GM18858 (cell line): ENCODE measurements at regions not wholly inside any gene's neighbourhood (a gene's known extent, or its start where the extent isn't known, plus 50 kb on each side); places are given as distances from the start of the nearest gene placed in this dataset.
"Not testable (repeated sequence)": the region's sequence is repeated elsewhere in the genome, so short reads cannot be mapped to it uniquely, and the experiment has no call there.

Experiments used
- ATAC-seq: cut with Tn5 transposase; IDR thresholded peaks from one replicate; pipeline ENCODE4 v1.9.1; 2021; ENCODE audit not compliant: unreplicated experiment

DNA sequence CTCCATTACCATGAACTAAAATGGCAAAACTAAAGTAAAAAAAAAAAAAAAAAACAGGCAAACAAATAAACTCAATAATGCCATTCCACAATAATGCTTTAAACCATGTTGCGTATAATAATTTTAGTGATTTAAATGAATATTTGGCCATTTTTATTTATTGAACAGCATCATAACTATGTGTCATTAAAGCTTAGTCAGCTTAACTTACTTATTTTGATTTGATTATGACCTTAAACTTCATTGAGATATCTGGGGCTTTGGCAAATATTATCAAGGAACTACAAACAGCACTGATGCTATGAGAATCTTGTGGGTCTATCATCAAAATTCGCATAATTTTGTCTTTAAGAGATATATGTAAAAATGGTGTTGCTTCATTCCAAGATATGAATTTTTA is 1610.3 kb upstream of the NUDT12 start:
- no peak for ATAC-seq

DNA sequence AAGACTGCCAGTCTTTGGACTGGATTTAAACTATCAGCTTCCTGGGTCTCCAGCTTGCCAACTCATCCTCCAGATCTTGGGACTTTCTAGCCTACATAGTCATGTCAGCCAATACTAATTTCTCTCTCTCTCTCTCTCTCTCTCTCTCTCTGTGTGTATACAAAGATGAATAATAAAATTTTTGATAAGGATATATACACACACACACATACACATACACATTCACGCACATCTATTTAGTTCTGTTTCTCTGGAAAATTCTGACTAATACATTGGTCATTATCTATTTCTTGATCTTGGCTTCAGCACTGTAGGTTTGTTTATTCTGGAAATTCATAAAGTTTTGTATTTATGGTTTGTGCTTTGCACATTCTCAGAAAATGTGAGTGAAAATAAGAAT is 1606.2 kb upstream of the NUDT12 start:
- no peak for ATAC-seq

DNA sequence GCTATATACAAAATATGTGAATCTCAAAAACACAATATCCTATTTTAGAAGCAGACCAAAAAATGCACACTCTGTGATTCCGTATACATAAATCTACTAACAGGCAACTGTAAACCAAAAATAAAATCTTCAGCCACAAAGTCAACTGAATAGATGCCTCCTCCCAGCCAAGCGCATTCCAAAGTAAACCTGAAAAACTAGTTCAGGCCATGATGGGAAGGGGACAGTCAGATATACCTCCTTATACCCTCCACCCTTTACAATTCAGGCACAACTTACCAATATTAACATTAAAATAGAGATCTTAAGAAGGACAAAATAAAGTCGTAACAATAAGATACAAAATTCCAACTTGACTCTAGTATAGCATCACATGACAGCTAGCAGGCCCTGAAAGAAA is 1604.5 kb upstream of the NUDT12 start:
- no peak for ATAC-seq

GRCh38 chr5:105163547-105163946 is 1601.0 kb upstream of the NUDT12 start:
- ATAC-seq: no peak

DNA sequence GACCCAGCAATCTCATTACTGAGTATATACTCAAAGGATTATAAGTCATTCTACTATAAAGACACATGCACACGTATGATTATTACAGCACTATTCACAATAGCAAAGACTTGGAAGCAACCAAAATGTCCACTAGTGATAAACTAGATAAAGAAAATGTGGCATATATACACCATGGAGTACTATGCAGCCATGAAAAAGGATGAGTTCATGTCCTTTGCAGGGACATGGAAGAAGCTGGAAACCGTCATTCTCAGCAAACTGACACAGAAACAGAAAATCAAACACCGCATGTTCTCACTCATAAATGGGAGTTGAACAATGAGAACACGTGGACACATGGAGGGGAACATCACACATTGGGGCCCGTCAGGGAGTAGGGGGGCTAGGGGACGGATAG is 1600.0 kb upstream of the NUDT12 start:
- ATAC-seq: not testable (repeated sequence)

GRCh38 chr5:105158526-105158925 is 1595.9 kb upstream of the NUDT12 start:
- no peak for ATAC-seq

- no peak for ATAC-seq
Observed at GRCh38 chr5:105150323-105150722, 1587.7 kb upstream of the NUDT12 start.

DNA sequence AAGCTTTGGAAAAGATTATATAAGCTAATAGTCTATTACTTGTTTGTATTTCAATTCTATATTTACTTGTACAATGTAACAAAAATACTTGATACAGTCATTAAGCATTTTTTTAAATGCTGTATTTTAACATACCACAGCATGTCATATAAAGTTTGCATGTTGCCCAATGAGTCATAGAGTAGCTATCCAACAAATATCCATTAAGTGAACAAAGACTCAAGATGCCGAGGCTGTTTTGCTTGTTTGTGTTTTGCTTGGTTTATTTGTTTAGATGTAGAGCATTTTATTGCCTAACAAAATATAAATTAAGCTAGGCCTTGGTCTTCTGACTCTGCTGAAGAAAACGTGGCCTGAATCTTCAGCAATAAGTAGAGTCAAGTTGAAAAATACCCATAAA is 1584.3 kb upstream of the NUDT12 start:
- no peak for ATAC-seq

GRCh38 chr5:105145152-105145551 is 1582.6 kb upstream of the NUDT12 start:
- ATAC-seq: no peak

DNA sequence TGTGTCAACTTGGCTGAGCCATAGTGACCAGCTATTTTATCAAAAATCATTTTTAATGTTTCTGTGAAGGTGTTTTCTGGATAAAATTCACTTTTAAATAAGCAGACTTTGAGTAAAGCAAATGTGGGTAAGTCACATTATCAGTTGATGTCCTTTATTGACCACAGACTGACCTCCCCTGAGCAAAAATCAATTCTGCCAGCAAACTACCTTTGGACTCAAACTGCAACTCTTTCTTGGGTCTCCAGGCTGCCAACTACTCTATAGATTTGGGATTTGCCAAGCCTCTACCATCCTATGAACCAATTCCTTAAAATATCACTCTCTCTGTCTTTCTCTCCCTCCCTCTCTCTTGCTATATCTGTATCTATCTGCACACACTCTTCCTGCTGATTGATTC is 1571.7 kb upstream of the NUDT12 start:
- ATAC-seq: no peak

GRCh38 chr5:105133087-105133486 is 1570.5 kb upstream of the NUDT12 start:
- no peak for ATAC-seq

DNA sequence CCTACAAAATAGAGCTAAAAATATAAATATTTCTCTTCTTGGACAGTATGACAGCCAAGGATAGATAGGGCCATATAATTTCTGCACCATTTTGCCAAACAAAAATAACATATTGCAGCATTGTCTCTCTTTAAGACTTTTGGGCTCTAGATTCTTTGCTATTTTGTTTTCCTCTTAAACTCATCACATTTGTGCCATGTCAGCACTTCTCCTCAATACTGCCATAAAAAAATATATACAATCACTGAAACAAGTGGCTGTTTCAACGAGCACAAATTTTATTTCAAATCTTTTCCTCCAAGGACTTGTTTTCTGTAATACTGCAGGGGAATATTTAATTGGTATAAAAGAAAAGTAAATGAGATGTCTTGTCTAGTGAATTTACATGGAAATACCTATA is 1570.0 kb upstream of the NUDT12 start:
- ATAC-seq: no peak

DNA sequence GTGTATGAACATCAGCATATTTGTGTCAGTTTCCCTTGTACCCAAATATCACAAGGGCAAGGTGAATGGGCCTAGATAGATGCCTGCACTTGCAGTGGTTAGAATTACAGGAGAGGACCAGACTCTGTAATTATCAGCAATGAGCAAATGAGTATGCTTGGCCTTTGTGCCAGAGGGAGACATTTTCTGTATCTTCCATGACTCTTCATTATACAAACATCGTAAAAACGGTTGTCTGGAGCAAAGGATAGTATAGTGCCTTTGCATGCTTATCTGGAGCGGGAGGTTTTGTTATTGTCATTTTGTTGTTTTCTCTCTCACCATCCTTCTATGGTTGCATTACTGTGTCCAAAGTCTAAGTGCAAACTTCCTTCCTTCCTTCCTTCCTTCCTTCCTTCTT is 1568.5 kb upstream of the NUDT12 start:
- ATAC-seq: no peak

DNA sequence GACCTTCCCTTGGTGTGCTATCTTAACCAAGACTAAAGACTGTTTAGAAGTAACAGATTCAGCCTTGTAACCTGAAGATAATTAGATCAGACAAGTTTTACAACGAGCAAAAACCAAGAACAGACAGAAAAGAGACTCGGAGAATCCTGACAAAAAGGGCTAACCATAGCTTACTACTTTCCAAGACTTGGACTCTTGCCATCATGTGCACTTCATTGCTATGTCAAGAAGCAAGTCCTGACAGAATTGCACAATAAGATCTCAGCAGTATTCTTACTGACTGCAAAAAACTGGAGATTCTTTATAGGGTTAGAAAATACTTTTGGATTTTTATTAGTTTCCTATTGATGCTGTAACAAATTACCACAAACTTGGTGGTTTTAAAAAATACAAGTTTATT is 1539.0 kb upstream of the NUDT12 start:
- ATAC-seq: no peak

GRCh38 chr5:105088961-105089360 is 1526.4 kb upstream of the NUDT12 start:
- ATAC-seq: no peak

- no peak for ATAC-seq
Observed at GRCh38 chr5:105088102-105088501, 1525.5 kb upstream of the NUDT12 start.

- ATAC-seq: no peak
Observed at GRCh38 chr5:105057893-105058292, 1495.3 kb upstream of the NUDT12 start.

DNA sequence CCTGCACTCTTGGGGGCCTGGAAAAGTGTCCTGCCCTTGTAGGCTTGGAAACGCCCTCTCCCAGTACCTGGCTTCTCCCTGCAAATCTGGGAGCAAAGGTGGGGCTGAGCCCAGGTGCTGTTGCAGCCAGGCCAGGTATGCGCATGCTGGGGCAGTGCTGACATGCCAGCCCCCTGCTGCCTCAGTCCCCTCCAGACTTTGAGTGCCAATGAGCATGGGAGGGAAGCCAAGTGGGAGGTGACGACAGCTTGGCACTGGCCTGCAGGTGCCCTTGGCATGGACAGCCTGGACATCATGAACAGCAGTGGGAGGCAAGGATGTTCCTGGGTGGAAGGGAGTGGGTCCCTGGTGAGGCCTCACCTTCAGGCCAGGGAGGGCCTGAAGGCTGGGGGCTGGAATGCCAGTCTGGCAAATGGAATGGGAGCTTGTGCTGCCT is 1494.4 kb upstream of the NUDT12 start:
- no peak for ATAC-seq

DNA sequence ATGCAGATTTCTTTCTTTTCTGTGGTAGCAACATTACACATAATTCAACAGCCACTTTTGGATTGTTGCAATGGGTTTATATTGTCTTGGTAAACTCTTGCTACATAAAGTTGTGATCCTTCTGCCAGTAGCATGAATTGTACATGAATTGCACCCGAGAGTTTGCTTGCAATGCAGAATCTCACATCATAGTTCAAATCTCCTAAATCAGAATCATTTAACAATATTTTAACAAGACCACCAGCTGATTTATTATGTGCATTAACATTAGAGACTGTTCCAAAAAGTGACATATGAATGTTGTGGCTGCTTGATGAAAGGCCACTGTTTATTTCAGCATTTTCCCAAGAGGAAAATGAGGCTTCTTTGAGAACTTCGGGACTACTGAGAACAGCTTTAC is 1491.8 kb upstream of the NUDT12 start:
- ATAC-seq: no peak

DNA sequence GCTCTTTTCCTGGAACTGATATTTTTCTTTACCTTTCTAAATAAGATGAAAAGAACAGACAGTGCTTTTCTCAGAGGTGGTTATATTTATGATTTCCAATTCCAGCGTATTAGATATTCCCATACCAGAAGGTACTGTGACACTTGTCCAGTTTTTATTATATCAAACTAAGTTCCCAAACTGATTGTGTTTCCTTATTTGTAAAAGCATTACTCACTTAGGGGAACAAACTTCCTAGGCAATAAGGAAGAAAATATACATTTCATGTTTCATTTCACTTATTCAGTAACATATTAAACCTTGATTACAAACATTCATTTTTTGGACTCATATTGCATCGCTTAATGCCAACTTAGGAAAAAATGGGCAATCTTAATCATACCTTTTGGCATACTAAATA is 1480.0 kb upstream of the NUDT12 start:
- no peak for ATAC-seq

GRCh38 chr5:105036814-105037213 is 1474.2 kb upstream of the NUDT12 start:
- not testable (repeated sequence) for ATAC-seq

- no peak for ATAC-seq
Observed at GRCh38 chr5:105034401-105034763, 1471.8 kb upstream of the NUDT12 start.

DNA sequence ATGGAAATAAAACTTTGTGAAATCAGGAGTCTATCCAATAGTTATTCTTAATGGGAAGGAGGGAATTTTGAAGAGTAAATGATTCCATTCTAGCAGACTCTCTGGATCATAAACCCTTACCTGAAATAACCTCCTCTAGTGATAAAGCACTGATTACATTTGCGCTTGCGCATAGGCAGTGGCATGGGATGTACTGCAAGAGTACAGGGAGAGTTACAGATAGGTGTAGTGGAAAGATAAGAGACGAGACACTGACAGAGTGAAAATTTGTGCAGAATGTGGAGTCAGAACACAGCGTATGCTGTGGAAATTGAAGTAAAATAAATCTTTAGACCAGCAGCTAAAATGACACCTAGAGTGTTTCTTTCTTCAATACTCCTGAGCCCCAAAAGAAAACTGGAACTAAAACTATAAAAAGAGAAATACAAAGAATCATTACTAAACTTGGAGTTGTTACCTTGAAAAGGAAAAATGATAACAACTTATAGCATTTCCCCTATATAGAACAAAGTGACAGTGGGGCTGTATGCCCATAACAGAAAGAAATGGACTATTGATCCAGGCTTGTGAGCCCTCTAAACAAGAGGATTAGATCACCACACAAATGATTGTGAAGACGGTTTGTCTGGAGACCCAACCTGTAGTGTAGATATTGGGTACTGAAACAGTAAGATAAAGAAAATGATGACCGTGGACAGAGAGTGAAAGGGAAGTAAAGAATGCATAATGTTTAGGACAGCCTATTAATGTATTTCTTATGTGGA is 1471.2 kb upstream of the NUDT12 start:
- ATAC-seq: no peak
